ENCODE measurements at regions not wholly inside any gene's neighbourhood (a gene's known extent, or its start where the extent isn't known, plus 50 kb on each side); places are given as distances from the start of the nearest gene placed in this dataset.
A peak's percentile ranks its signal among the peaks of the same experiment; 100 is the strongest.

- H3K4me3 Mint-ChIP-seq = no peak overlapping the region
- H3K4me1 Mint-ChIP-seq = no peaks in the 10 kb centered on the region
- no peaks in the 10 kb centered on the region for H3K27me3 Mint-ChIP-seq (ENCODE audit: low read depth)
- TF ChIP-seq, protein P1, sequence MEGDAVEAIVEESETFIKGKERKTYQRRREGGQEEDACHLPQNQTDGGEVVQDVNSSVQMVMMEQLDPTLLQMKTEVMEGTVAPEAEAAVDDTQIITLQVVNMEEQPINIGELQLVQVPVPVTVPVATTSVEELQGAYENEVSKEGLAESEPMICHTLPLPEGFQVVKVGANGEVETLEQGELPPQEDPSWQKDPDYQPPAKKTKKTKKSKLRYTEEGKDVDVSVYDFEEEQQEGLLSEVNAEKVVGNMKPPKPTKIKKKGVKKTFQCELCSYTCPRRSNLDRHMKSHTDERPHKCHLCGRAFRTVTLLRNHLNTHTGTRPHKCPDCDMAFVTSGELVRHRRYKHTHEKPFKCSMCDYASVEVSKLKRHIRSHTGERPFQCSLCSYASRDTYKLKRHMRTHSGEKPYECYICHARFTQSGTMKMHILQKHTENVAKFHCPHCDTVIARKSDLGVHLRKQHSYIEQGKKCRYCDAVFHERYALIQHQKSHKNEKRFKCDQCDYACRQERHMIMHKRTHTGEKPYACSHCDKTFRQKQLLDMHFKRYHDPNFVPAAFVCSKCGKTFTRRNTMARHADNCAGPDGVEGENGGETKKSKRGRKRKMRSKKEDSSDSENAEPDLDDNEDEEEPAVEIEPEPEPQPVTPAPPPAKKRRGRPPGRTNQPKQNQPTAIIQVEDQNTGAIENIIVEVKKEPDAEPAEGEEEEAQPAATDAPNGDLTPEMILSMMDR (IDR thresholded peaks at IDR 0.05; ENCODE audit: unreplicated experiment in 3 of 3) = no peak
- no peaks in the 10 kb centered on the region for H3K36me3 Mint-ChIP-seq (ENCODE audit: low read depth)
- H3K27ac Mint-ChIP-seq = no peak overlapping the region
- H3K9me3 Mint-ChIP-seq = no peaks in the 10 kb centered on the region
These were observed 1316.9 kb upstream of the TENM3 start for GRCh38 chr4:180926277-180926676.

GRCh38 chr4:180932370-180933001, 1310.7 kb upstream of the TENM3 start:
- Mint-ChIP-seq H3K9me3 (no peaks in the 10 kb centered on the region), H3K27me3 (ENCODE audit: low read depth) (no peaks in the 10 kb centered on the region), H3K4me3 (no peak overlapping the region), H3K4me1 (peaks cover 5% of the 10 kb centered on the region), H3K36me3 (ENCODE audit: low read depth) (no peaks in the 10 kb centered on the region), H3K27ac (peak overlapping the region in 1 of 3 experiments; percentile 19)
- TF ChIP-seq, protein P1 (IDR thresholded peaks at IDR 0.05; ENCODE audit: unreplicated experiment in 3 of 3) = no peak

GRCh38 chr4:180937083-180937482, 1306.1 kb upstream of the TENM3 start:
- Mint-ChIP-seq H3K27me3 (ENCODE audit: low read depth) (no peaks in the 10 kb centered on the region), H3K27ac (no peak overlapping the region), H3K4me3 (no peak overlapping the region), H3K4me1 (peaks cover 5% of the 10 kb centered on the region), H3K36me3 (ENCODE audit: low read depth) (no peaks in the 10 kb centered on the region), H3K9me3 (no peaks in the 10 kb centered on the region)
- TF ChIP-seq, protein P1 (IDR thresholded peaks at IDR 0.05; ENCODE audit: unreplicated experiment in 3 of 3) = no peak

- TF ChIP-seq, protein P1 (IDR thresholded peaks at IDR 0.05; ENCODE audit: unreplicated experiment in 3 of 3) = no peak
- H3K9me3 Mint-ChIP-seq = no peaks in the 10 kb centered on the region
- no peaks in the 10 kb centered on the region for H3K27me3 Mint-ChIP-seq (ENCODE audit: low read depth)
- no peaks in the 10 kb centered on the region for H3K36me3 Mint-ChIP-seq (ENCODE audit: low read depth)
- no peak overlapping the region for H3K4me3 Mint-ChIP-seq
- H3K4me1 Mint-ChIP-seq = no peaks in the 10 kb centered on the region
- H3K27ac Mint-ChIP-seq = no peak overlapping the region
These were observed 1302.5 kb upstream of the TENM3 start for GRCh38 chr4:180940680-180941079.

GRCh38 chr4:180942367-180942916, 1300.8 kb upstream of the TENM3 start:
- Mint-ChIP-seq H3K27me3 (ENCODE audit: low read depth) (no peaks in the 10 kb centered on the region), H3K36me3 (ENCODE audit: low read depth) (peaks cover 5% of the 10 kb centered on the region), H3K9me3 (peaks cover 4% of the 10 kb centered on the region), H3K4me3 (no peak overlapping the region), H3K27ac (no peak overlapping the region), H3K4me1 (no peaks in the 10 kb centered on the region)
- TF ChIP-seq, protein P1 (IDR thresholded peaks at IDR 0.05; ENCODE audit: unreplicated experiment in 3 of 3) = no peak

GRCh38 chr4:180946188-180946587, 1297.0 kb upstream of the TENM3 start:
- peaks cover 4% of the 10 kb centered on the region for H3K9me3 Mint-ChIP-seq
- no peaks in the 10 kb centered on the region for H3K4me1 Mint-ChIP-seq
- peaks cover 5% of the 10 kb centered on the region for H3K36me3 Mint-ChIP-seq (ENCODE audit: low read depth)
- no peak overlapping the region for H3K27ac Mint-ChIP-seq
- H3K27me3 Mint-ChIP-seq (ENCODE audit: low read depth) = peaks cover 3% of the 10 kb centered on the region
- TF ChIP-seq, protein P1 (IDR thresholded peaks at IDR 0.05; ENCODE audit: unreplicated experiment in 3 of 3) = no peak
- no peak overlapping the region for H3K4me3 Mint-ChIP-seq
